HCT116 (cell line): ENCODE measurements at regions not wholly inside any gene's neighbourhood (a gene's known extent, or its start where the extent isn't known, plus 50 kb on each side); places are given as distances from the start of the nearest gene placed in this dataset.

ENCODE experiments used
- CBX3 ChIP-seq: IDR thresholded peaks from 2 replicates; pipeline ENCODE4 v1.6.1; 2012; ENCODE audit warnings: low read depth
- CEBPB ChIP-seq: IDR thresholded peaks from 2 replicates; pipeline ENCODE4 v1.6.1; 2012; ENCODE audit warnings: low read depth
- CTCF ChIP-seq, 3 experiments: fragments of 200-600 bp in 1 of 3; sonication (generic) in 1 of 3; IDR thresholded peaks in 2 of 3; conservative IDR thresholded peaks in 1 of 3; 2 replicates each; pipeline ENCODE4 v1.5.1; 2012 to 2017; ENCODE audit warnings: low read depth in 2 of 3, low read length in 2 of 3, antibody characterized with exemption in 1 of 3, borderline replicate concordance in 1 of 3, control low read depth in 1 of 3, mild to moderate bottlenecking in 1 of 3, mixed read lengths in 1 of 3, mixed run types in 1 of 3, moderate library complexity in 1 of 3; ENCODE audit not compliant: insufficient read depth in 1 of 3
- EZH2phosphoT487 ChIP-seq: fragments of 200-600 bp; IDR thresholded peaks from 2 replicates; pipeline ENCODE4 v1.6.1; 2018; ENCODE audit warnings: antibody characterized with exemption, borderline replicate concordance
- MAX ChIP-seq: IDR thresholded peaks from 2 replicates; pipeline ENCODE4 v1.6.1; 2012
- POLR2A ChIP-seq: IDR thresholded peaks from 2 replicates; pipeline ENCODE4 v1.7.0; 2011; ENCODE audit warnings: borderline replicate concordance; ENCODE audit not compliant: insufficient read depth, insufficient read length; ENCODE audit errors: extremely low read depth
- POLR2AphosphoS5 ChIP-seq: IDR thresholded peaks from 2 replicates; pipeline ENCODE4 v1.6.1; 2011; ENCODE audit warnings: mild to moderate bottlenecking, low read depth, low read length, moderate library complexity

GRCh38 chr2:198465970-198466369 lies 661.6 kb downstream of the PLCL1 start:
- TF ChIP-seq CBX3 (no peak), EZH2phosphoT487 (no peak), CTCF (IDR thresholded peaks at IDR 0.05 in 2 of 3, conservative IDR thresholded peaks at IDR 0.05 in 1 of 3; ENCODE audit: borderline replicate concordance in 1 of 3, insufficient read depth in 1 of 3, low read depth in 2 of 3, low read length in 2 of 3) (no peak), POLR2AphosphoS5 (no peak), CEBPB (no peak), POLR2A (no peak), MAX (no peak)
